GM19438 (cell line): ENCODE measurements at regions not wholly inside any gene's neighbourhood (a gene's known extent, or its start where the extent isn't known, plus 50 kb on each side); places are given as distances from the start of the nearest gene placed in this dataset.
"Not testable (repeated sequence)": the region's sequence is repeated elsewhere in the genome, so short reads cannot be mapped to it uniquely, and the experiment has no call there.

ENCODE experiments used
- ATAC-seq: cut with Tn5 transposase; IDR thresholded peaks from one replicate; pipeline ENCODE4 v1.9.1; 2021; ENCODE audit warnings: low read depth; ENCODE audit not compliant: unreplicated experiment

- no peak for ATAC-seq
Observed at GRCh38 chr1:74937176-74937575, 197.0 kb upstream of the LHX8 start.

- ATAC-seq: no peak
Observed at GRCh38 chr1:74943046-74943445, 191.1 kb upstream of the LHX8 start.

GRCh38 chr1:74946388-74946787 is 187.8 kb upstream of the LHX8 start:
- no peak for ATAC-seq

- ATAC-seq: not testable (repeated sequence)
Observed at GRCh38 chr1:74949348-74949747, 184.8 kb upstream of the LHX8 start.

- not testable (repeated sequence) for ATAC-seq
Observed at GRCh38 chr1:74951981-74952380, 182.2 kb upstream of the LHX8 start.

- no peak for ATAC-seq
Observed at GRCh38 chr1:74952786-74953185, 181.4 kb upstream of the LHX8 start.

GRCh38 chr1:74953622-74954021 is 180.6 kb upstream of the LHX8 start:
- ATAC-seq: no peak

- ATAC-seq: no peak
Observed at GRCh38 chr1:74963120-74963519, 171.1 kb upstream of the LHX8 start.

GRCh38 chr1:74964508-74965102 is 169.6 kb upstream of the LHX8 start:
- no peak for ATAC-seq

GRCh38 chr1:74969566-74970135 is 164.5 kb upstream of the LHX8 start:
- no peak for ATAC-seq

- ATAC-seq: no peak
Observed at GRCh38 chr1:74971982-74972381, 162.2 kb upstream of the LHX8 start.

- no peak for ATAC-seq
Observed at GRCh38 chr1:74976491-74976890, 157.7 kb upstream of the LHX8 start.

GRCh38 chr1:74992448-74992847 is 141.7 kb upstream of the LHX8 start:
- not testable (repeated sequence) for ATAC-seq

- ATAC-seq: no peak
Observed at GRCh38 chr1:74995821-74996220, 138.4 kb upstream of the LHX8 start.

GRCh38 chr1:75010547-75010946 is 123.6 kb upstream of the LHX8 start:
- ATAC-seq: no peak

- no peak for ATAC-seq
Observed at GRCh38 chr1:75014250-75014649, 119.9 kb upstream of the LHX8 start.

GRCh38 chr1:75023005-75023404 is 111.2 kb upstream of the LHX8 start:
- ATAC-seq: no peak

GRCh38 chr1:75034376-75034775 is 99.8 kb upstream of the LHX8 start:
- no peak for ATAC-seq

- ATAC-seq: no peak
Observed at GRCh38 chr1:75035536-75035935, 98.7 kb upstream of the LHX8 start.

- no peak for ATAC-seq
Observed at GRCh38 chr1:75053207-75053606, 81.0 kb upstream of the LHX8 start.

GRCh38 chr1:75058424-75058823 is 75.8 kb upstream of the LHX8 start:
- no peak for ATAC-seq

- ATAC-seq: no peak
Observed at GRCh38 chr1:75062111-75062510, 72.1 kb upstream of the LHX8 start.

GRCh38 chr1:75067975-75068374 is 66.2 kb upstream of the LHX8 start:
- no peak for ATAC-seq
